Tibial nerve (tissue), 4 donors: ENCODE measurements at regions not wholly inside any gene's neighbourhood (a gene's known extent, or its start where the extent isn't known, plus 50 kb on each side); places are given as distances from the start of the nearest gene placed in this dataset.

Experiments
- CTCF ChIP-seq, 5 experiments: fragments of 200-600 bp in 3 of 5; fragments of 450-650 bp in 2 of 5; sonication (generic) in 3 of 5; IDR thresholded peaks; one replicate each; pipeline ENCODE4 v1.5.1; 2016 to 2019; ENCODE audit warnings: antibody characterized with exemption in 5 of 5, mild to moderate bottlenecking in 3 of 5, moderate library complexity in 2 of 5
- EP300 ChIP-seq, 2 donors: sonication (generic); formaldehyde crosslinking; IDR thresholded peaks; one replicate each; pipeline ENCODE4 v1.6.1; 2017; ENCODE audit warnings: antibody characterized with exemption in 2 of 2, mild to moderate bottlenecking in 1 of 2
- POLR2A ChIP-seq, 2 donors: fragments of 450-650 bp; IDR thresholded peaks; one replicate each; pipeline ENCODE4 v1.6.1; 2017; ENCODE audit warnings: antibody characterized with exemption in 2 of 2, mild to moderate bottlenecking in 2 of 2, moderate library complexity in 2 of 2

GRCh38 chr4:85200106-85200505, 233.6 kb upstream of the WDFY3 start:
- no peak for TF ChIP-seq CTCF (IDR thresholded peaks at IDR 0.05)
- no peak for TF ChIP-seq POLR2A (IDR thresholded peaks at IDR 0.05)
- no peak for TF ChIP-seq EP300 (IDR thresholded peaks at IDR 0.05)
